ENCODE measurements at regions not wholly inside any gene's neighbourhood (a gene's known extent, or its start where the extent isn't known, plus 50 kb on each side); places are given as distances from the start of the nearest gene placed in this dataset.
"Not testable (repeated sequence)": the region's sequence is repeated elsewhere in the genome, so short reads cannot be mapped to it uniquely, and the experiment has no call there.

GRCh38 chr15:53072077-53072476 lies 281.9 kb upstream of the ONECUT1 start:
- POLR2A ChIA-PET = no interaction called here
- H3K9me3 Mint-ChIP-seq = no peaks in the 10 kb centered on the region
- CTCF ChIA-PET = no interaction called here
- no peak overlapping the region for H3K4me3 Mint-ChIP-seq
- intact Hi-C loops (cut with micrococcal nuclease) = no loop called here
- no peak overlapping the region for H3K27ac Mint-ChIP-seq
- H3K4me1 Mint-ChIP-seq (ENCODE audit: low read depth) = no peaks in the 10 kb centered on the region
- no peaks in the 10 kb centered on the region for H3K27me3 Mint-ChIP-seq
- no peaks in the 10 kb centered on the region for H3K36me3 Mint-ChIP-seq
- peak; percentile 20 for DNase-seq

- no peaks in the 10 kb centered on the region for H3K9me3 Mint-ChIP-seq
- intact Hi-C loops (cut with micrococcal nuclease) = no loop called here
- no peak for DNase-seq
- POLR2A ChIA-PET = no interaction called here
- CTCF ChIA-PET = no interaction called here
- no peak overlapping the region for H3K27ac Mint-ChIP-seq
- H3K4me1 Mint-ChIP-seq (ENCODE audit: low read depth) = no peaks in the 10 kb centered on the region
- no peaks in the 10 kb centered on the region for H3K27me3 Mint-ChIP-seq
- H3K36me3 Mint-ChIP-seq = no peaks in the 10 kb centered on the region
- no peak overlapping the region for H3K4me3 Mint-ChIP-seq
Measured at GRCh38 chr15:53068636-53069035, 278.5 kb upstream of the ONECUT1 start.

GRCh38 chr15:53059273-53060043 lies 269.3 kb upstream of the ONECUT1 start:
- Mint-ChIP-seq H3K27me3 (no peaks in the 10 kb centered on the region), H3K4me3 (no peak overlapping the region), H3K4me1 (ENCODE audit: low read depth) (no peaks in the 10 kb centered on the region), H3K9me3 (no peaks in the 10 kb centered on the region), H3K27ac (no peak overlapping the region), H3K36me3 (no peaks in the 10 kb centered on the region)
- ChIA-PET POLR2A (no interaction called here), CTCF (no interaction called here)
- intact Hi-C loops (cut with micrococcal nuclease) = no loop called here
- DNase-seq = no peak

- no peak for DNase-seq
- Mint-ChIP-seq H3K36me3 (no peaks in the 10 kb centered on the region), H3K9me3 (peaks cover 18% of the 10 kb centered on the region), H3K4me3 (no peak overlapping the region), H3K27me3 (peaks cover 1% of the 10 kb centered on the region), H3K4me1 (ENCODE audit: low read depth) (no peaks in the 10 kb centered on the region), H3K27ac (no peak overlapping the region)
- ChIA-PET CTCF (no interaction called here), POLR2A (no interaction called here)
- intact Hi-C loops (cut with micrococcal nuclease) = no loop called here
Measured at GRCh38 chr15:53046153-53046790, 256.1 kb upstream of the ONECUT1 start.

GRCh38 chr15:53038655-53038941 lies 248.5 kb upstream of the ONECUT1 start:
- ChIA-PET POLR2A (no interaction called here), CTCF (no interaction called here)
- H3K4me3 Mint-ChIP-seq = no peak overlapping the region
- DNase-seq = no peak
- peaks cover 2% of the 10 kb centered on the region for H3K27me3 Mint-ChIP-seq
- H3K36me3 Mint-ChIP-seq = no peaks in the 10 kb centered on the region
- H3K27ac Mint-ChIP-seq = no peak overlapping the region
- no peaks in the 10 kb centered on the region for H3K4me1 Mint-ChIP-seq (ENCODE audit: low read depth)
- H3K9me3 Mint-ChIP-seq = peaks cover 6% of the 10 kb centered on the region
- intact Hi-C loops (cut with micrococcal nuclease) = no loop called here

DNA sequence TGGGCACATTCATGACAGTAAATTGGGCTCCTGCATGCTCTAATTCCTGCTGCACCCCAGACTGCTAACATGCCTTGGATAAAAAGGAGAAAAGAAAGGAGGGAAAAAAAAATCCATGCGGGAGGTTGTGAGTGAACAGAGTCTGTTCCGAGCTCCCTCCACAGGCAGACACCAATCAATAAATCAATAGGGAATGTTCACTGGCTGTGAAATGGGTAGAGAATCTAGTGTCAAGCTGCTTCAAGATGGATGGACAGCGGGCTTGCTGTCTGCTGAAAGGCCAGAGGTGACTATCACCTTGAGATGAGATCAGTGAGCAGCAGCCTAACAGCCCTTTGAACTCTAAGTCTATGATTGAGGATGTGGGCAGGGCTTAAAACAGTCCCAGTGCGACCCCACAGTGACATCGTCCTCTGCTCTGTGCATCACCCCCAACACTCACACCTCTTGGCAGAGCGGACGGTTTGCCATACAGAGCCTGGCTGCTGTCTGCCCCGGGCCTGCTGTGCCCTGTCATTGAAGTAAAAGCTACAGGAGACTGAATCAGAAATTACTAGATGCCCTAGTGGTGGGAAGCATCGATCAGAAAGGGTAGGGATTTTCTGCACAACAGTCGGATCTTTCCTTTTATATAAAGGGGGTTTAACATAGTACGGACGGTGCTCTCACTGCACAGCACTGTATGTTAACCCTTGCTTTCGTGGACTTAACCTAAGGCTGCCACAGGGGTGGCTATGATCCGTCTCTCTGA lies 247.9 kb upstream of the ONECUT1 start:
- no peak overlapping the region for H3K27ac Mint-ChIP-seq
- CTCF ChIA-PET = interaction anchor here (0.6 kb wide), 1 partner anchor 165 kb away, joined by 3 read pairs; no protein-coding TSS in a partner anchor

GRCh38 chr15:53036641-53037040 lies 246.5 kb upstream of the ONECUT1 start:
- H3K4me1 Mint-ChIP-seq (ENCODE audit: low read depth) = no peaks in the 10 kb centered on the region

More for the DNA sequence above, 247.9 kb upstream of the ONECUT1 start:
- no peaks in the 10 kb centered on the region for H3K36me3 Mint-ChIP-seq
- POLR2A ChIA-PET = no interaction called here
- H3K4me1 Mint-ChIP-seq (ENCODE audit: low read depth) = no peaks in the 10 kb centered on the region
- no peak for DNase-seq
- intact Hi-C loops (cut with micrococcal nuclease) = no loop called here
- H3K9me3 Mint-ChIP-seq = peaks cover 3% of the 10 kb centered on the region
- H3K27me3 Mint-ChIP-seq = peaks cover 2% of the 10 kb centered on the region
- no peak overlapping the region for H3K4me3 Mint-ChIP-seq

DNA sequence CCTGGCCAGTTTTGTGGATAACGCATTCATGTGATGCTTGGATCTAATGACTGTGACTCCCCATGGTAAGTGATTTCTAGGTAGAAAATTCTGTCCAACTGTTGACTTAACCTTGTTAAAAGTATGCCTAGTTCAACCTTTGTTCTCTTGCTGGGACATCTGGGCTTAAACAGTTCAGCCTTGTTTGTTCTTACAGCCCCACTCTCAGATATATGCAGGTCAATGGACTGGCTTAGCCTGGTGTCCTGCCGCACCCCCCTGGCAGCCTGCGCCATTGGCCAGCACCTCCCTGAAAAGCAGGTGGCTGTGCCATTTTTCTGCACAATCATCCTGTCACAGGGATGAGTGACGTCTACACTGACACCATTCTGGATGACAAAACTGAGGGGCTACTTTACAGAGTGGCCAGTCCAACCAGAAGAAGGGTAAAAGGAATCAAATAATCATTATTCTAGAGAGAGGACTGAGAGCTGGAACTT lies 244.7 kb upstream of the ONECUT1 start:
- POLR2A ChIA-PET = no interaction called here
- CTCF ChIA-PET = no interaction called here
- Mint-ChIP-seq H3K27ac (no peak overlapping the region), H3K4me1 (ENCODE audit: low read depth) (no peaks in the 10 kb centered on the region), H3K4me3 (no peak overlapping the region), H3K9me3 (no peaks in the 10 kb centered on the region), H3K27me3 (peaks cover 2% of the 10 kb centered on the region), H3K36me3 (no peaks in the 10 kb centered on the region)
- intact Hi-C loops (cut with micrococcal nuclease) = no loop called here
- no peak for DNase-seq

More at GRCh38 chr15:53036641-53037040, 246.5 kb upstream of the ONECUT1 start:
- no peak for DNase-seq
- ChIA-PET CTCF (no interaction called here), POLR2A (no interaction called here)
- intact Hi-C loops (cut with micrococcal nuclease) = no loop called here
- Mint-ChIP-seq H3K9me3 (no peaks in the 10 kb centered on the region), H3K27me3 (peaks cover 2% of the 10 kb centered on the region), H3K27ac (no peak overlapping the region), H3K4me3 (no peak overlapping the region), H3K36me3 (no peaks in the 10 kb centered on the region)

DNA sequence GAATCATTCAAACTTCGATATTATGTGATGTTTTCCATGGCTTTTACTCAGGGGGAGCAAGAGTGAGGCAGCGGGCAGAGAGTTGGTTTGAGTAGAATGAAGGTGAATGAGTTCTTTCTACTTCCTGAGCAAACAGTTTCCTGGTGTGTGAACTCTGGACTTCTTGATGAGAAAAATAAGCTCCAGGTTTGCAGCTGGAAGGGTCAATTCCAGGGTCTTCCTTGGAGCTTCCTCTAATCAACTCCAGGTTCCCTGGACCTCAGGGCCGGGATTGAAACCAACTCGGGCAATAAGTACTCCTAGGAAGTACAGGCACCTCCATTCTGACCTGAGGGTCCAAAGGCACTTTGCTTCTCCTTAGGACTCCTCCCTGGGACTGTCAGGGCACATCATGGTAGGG lies 243.6 kb upstream of the ONECUT1 start:
- no peaks in the 10 kb centered on the region for H3K36me3 Mint-ChIP-seq
- no peak overlapping the region for H3K27ac Mint-ChIP-seq

GRCh38 chr15:53031469-53031868 lies 241.3 kb upstream of the ONECUT1 start:
- H3K4me1 Mint-ChIP-seq (ENCODE audit: low read depth) = no peaks in the 10 kb centered on the region
- H3K27me3 Mint-ChIP-seq = no peaks in the 10 kb centered on the region
- intact Hi-C loops (cut with micrococcal nuclease) = no loop called here
- peaks cover 3% of the 10 kb centered on the region for H3K9me3 Mint-ChIP-seq
- no peak overlapping the region for H3K4me3 Mint-ChIP-seq
- ChIA-PET CTCF (no interaction called here), POLR2A (no interaction called here)
- no peak overlapping the region for H3K27ac Mint-ChIP-seq
- no peaks in the 10 kb centered on the region for H3K36me3 Mint-ChIP-seq
- DNase-seq = no peak

More for the DNA sequence above, 243.6 kb upstream of the ONECUT1 start:
- CTCF ChIA-PET = no interaction called here
- Mint-ChIP-seq H3K4me1 (ENCODE audit: low read depth) (no peaks in the 10 kb centered on the region), H3K27me3 (peaks cover 2% of the 10 kb centered on the region), H3K9me3 (no peaks in the 10 kb centered on the region), H3K4me3 (no peak overlapping the region)
- no peak for DNase-seq
- intact Hi-C loops (cut with micrococcal nuclease) = no loop called here
- POLR2A ChIA-PET = no interaction called here

- Mint-ChIP-seq H3K4me1 (ENCODE audit: low read depth) (no peaks in the 10 kb centered on the region), H3K4me3 (no peak overlapping the region), H3K36me3 (no peaks in the 10 kb centered on the region), H3K9me3 (peaks cover 16% of the 10 kb centered on the region), H3K27ac (no peak overlapping the region), H3K27me3 (peaks cover 1% of the 10 kb centered on the region)
- intact Hi-C loops (cut with micrococcal nuclease) = no loop called here
- no peak for DNase-seq
- ChIA-PET CTCF (no interaction called here), POLR2A (no interaction called here)
Measured at GRCh38 chr15:53022788-53023187, 232.7 kb upstream of the ONECUT1 start.

DNA sequence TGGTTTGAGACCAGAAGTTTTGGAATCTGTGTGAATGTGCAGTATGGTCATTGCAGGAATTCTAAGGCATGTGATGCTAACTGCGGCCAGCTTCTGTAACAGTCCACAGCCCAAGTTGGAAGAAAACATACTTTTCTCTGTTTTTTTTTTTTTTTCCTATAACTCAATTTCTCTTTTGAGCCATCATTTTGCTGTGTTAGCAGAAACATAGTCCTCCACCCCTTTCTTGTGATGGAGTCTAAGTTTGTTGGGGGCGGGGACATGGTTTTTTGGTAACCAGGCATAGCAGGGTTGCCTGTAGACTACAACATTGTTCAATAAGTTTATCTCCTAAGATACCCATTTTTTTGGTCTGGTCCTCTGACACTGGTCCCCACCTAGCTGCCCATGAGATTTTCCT lies 223.2 kb upstream of the ONECUT1 start:
- POLR2A ChIA-PET = no interaction called here
- Mint-ChIP-seq H3K36me3 (no peaks in the 10 kb centered on the region), H3K4me1 (ENCODE audit: low read depth) (no peaks in the 10 kb centered on the region), H3K4me3 (no peak overlapping the region), H3K27me3 (no peaks in the 10 kb centered on the region), H3K9me3 (no peaks in the 10 kb centered on the region), H3K27ac (no peak overlapping the region)
- CTCF ChIA-PET = no interaction called here
- DNase-seq = no peak
- intact Hi-C loops (cut with micrococcal nuclease) = no loop called here

DNA sequence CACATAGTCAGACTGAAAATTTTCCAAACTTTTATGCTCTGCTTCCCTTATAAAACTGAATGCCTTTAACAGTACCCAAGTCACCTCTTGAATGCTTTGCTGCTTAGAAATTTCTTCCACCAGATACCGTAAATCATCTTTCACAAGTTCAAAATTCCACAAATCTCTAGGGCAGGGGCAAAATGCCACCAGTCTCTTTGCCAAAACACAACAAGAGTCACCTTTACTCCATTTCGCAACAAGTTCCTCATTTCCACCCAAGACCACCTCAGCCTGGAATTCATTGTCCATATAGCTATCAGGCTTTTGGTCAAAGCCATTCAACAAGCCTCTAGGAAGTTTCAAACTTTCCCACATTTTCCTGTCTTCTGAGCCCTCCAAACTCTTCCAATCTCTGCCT lies 221.6 kb upstream of the ONECUT1 start:
- H3K27ac Mint-ChIP-seq; intact Hi-C loops (cut with micrococcal nuclease); DNase-seq; H3K4me1 Mint-ChIP-seq (ENCODE audit: low read depth); H3K4me3 Mint-ChIP-seq; POLR2A ChIA-PET; CTCF ChIA-PET; H3K9me3 Mint-ChIP-seq; H3K27me3 Mint-ChIP-seq; H3K36me3 Mint-ChIP-seq: not testable (repeated sequence)
